GM13977 (cell line): ENCODE measurements at regions not wholly inside any gene's neighbourhood (a gene's known extent, or its start where the extent isn't known, plus 50 kb on each side); places are given as distances from the start of the nearest gene placed in this dataset.

Source experiments
- DNase-seq: peaks from one replicate; pipeline ENCODE4 v3.0.0; 2012; ENCODE audit warnings: low spot score
- in situ Hi-C: fragments of 300-500 bp; cut with MboI; formaldehyde crosslinking; loops from one replicate; pipeline ENCODE4 v1.12.0; 2022; ENCODE audit warnings: low sequenced_read_pairs, low pct_unique_long_range_greater_than_20kb, mixed read lengths, inconsistent platforms; ENCODE audit not compliant: unreplicated experiment
- TF ChIP-seq, protein P1 (sequence below): IDR thresholded peaks from 2 replicates; pipeline ENCODE4 v1.5.1; 2012; ENCODE audit warnings: mild to moderate bottlenecking, control low read depth; ENCODE audit not compliant: insufficient read depth; ENCODE audit errors: extremely low read depth, missing control alignments

DNA sequence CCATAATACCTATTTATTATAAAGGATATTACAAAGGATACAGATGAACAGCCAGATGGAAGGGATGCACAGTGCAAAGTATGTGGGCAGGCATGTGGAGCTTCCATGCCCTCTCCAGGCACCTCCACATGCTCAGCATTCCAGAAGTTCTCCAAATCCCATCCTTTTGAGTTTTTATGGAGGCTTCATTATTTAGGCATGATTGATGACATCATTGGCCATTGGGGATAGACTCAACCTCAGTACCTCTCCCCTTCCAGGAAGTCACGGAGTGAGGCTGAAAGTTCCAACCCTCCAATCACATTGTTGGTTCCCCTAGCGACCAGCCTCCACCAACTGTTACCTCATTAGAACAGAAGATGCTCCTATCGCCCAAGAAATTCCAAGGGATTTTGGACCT lies 156.4 kb downstream of the ATP23 start:
- no peak for DNase-seq
- TF ChIP-seq, protein P1, sequence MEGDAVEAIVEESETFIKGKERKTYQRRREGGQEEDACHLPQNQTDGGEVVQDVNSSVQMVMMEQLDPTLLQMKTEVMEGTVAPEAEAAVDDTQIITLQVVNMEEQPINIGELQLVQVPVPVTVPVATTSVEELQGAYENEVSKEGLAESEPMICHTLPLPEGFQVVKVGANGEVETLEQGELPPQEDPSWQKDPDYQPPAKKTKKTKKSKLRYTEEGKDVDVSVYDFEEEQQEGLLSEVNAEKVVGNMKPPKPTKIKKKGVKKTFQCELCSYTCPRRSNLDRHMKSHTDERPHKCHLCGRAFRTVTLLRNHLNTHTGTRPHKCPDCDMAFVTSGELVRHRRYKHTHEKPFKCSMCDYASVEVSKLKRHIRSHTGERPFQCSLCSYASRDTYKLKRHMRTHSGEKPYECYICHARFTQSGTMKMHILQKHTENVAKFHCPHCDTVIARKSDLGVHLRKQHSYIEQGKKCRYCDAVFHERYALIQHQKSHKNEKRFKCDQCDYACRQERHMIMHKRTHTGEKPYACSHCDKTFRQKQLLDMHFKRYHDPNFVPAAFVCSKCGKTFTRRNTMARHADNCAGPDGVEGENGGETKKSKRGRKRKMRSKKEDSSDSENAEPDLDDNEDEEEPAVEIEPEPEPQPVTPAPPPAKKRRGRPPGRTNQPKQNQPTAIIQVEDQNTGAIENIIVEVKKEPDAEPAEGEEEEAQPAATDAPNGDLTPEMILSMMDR = no peak
- in situ Hi-C loops = no loop called here

DNA sequence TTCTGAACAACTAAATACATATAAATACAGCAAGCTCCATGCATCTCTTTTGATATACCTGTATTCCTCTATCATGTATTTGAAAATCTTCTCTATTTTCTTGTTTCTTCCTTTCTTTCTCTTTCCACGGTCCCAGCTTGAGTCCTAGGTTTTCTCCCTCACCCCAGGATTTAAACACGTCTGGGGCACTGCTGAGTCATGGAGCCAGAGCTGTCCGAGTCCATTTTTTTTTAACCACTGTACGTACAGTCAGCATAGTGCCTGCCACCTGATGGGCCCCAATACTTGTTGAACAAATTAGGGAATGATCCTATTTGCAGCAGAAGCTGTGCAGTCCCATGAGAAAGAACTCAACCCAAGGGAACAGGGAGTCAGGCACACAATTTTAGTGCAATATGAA lies 158.1 kb downstream of the ATP23 start:
- in situ Hi-C loops = no loop called here
- no peak for DNase-seq
- TF ChIP-seq, protein P1 = no peak

DNA sequence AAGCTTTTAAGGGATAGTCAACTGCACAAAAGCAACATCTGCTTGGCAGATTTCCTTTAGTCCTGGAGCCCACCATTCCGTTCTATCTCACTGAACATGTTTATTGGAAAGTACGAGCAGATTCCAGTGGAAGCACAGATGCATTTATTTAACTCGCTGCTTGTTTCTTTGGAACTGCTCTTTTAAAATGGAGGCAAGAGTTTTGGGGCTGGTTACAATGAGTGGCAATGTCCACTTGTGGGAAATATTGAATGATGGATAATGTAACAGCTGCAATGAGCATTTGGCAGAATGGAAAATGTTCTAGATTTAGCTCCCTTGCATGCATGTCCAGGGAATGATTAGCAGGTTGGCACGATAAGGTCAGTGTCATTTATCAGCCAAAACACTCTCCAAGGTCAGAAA lies 163.0 kb downstream of the ATP23 start:
- no peak for DNase-seq
- TF ChIP-seq, protein P1 = no peak
- in situ Hi-C loops = no loop called here

DNA sequence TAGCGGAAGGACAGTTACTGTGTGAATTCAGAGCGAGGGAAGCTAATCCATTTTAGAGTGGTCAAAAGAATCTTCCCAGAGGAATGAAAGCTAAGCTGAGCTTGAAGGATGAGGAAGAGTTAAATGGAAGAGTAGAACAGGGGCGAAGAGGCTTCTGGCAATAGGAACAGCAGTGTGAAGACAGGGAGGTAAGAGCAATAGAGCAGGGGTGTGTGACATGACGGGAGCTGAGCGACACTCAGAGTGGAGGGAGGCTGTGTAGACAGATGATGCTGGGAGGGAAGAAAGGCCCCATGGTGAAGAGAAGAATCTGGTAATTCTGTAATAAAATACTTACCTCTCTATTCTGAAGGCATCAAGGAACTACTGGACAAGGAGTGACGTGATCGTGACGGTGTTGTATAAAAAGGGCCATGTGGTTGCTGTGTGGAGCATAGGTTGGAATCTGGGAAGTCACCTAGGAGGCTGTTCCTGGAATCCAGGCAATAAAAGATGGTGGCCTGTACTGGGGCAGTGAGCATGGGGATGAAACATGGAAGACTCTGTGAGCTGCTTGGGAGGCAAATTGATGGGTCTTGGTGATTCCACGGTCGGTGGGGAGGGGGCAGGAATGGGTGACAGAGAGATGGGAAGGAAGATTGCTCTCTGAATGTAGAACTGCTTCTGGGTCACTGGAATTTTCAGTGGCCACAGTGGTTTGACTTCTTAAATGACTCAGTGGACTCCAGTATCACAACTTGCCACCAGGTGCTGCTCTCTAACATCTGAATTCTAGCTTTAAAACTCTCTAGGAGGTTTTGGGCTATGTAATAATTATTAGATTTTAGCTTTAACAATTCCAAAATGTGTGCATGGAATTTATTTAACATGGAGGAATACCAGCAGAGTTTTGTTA lies 164.1 kb downstream of the ATP23 start:
- TF ChIP-seq, protein P1 = no peak
- in situ Hi-C loops = no loop called here
- DNase-seq = no peak

DNA sequence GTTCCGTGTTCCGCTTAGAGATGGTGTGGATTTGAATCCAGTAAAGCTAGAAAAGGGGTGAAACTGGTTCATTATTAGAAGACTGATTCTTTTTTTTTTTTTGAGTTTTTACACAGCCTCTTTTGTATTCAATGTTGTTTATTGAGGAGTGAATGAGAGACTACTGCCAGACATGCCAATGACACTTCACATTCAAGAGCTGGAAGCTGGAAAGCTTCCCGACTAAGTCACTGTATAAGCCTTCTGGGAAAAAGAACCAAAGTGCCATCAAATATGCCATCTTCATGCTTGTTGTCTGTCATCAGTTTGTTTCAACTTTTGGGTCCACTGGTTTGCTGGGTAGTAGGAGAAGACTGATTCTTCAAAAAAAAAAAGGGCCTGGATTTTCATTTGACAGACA lies 164.8 kb downstream of the ATP23 start:
- no peak for DNase-seq
- TF ChIP-seq, protein P1 = no peak
- in situ Hi-C loops = no loop called here

DNA sequence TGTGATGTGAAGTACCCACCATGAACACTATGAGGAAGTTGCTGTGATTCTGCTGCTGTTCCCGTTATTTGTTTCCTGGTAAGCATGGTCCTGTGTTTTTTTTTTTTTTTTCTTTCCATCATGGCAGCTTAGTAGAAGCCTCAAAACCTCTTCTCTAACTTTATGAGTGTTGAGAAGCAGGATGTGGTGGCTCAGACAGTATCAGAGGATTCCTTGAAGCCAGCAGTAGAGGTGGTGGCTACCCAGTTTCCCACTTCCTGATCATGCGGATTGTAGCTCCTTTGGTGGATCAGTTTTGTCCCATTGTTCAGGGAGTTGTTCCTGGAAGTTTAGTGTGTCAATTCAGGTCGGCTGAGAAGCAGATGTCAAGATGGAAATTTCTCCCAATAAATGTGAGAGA lies 175.8 kb downstream of the ATP23 start:
- TF ChIP-seq, protein P1 = no peak
- no peak for DNase-seq
- in situ Hi-C loops = no loop called here
